ENCODE measurements at regions not wholly inside any gene's neighbourhood (a gene's known extent, or its start where the extent isn't known, plus 50 kb on each side); places are given as distances from the start of the nearest gene placed in this dataset.
A peak's percentile ranks its signal among the peaks of the same experiment; 100 is the strongest.
"Not testable (repeated sequence)": the region's sequence is repeated elsewhere in the genome, so short reads cannot be mapped to it uniquely, and the experiment has no call there.

DNA sequence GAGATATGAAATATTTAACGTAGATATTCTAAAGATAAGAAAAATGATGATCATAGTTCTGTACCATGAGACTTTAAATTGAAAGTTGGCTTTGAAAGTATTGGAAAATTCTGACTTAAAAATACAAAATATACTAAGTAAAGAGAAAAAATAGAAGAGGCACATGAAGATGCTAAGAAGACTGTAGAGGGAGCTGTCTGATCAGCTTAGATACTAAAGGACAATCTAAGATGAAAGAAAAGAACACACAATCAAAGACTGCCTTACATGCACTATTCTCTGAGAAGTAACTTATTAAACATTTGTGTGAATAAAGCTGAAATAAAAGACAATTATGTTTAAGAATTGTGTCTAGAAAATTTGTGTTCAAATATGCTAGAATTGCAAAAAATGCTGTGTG is 55.1 kb downstream of the RBMXL2 start:
- peak; percentile 58 for DNase-seq

DNA sequence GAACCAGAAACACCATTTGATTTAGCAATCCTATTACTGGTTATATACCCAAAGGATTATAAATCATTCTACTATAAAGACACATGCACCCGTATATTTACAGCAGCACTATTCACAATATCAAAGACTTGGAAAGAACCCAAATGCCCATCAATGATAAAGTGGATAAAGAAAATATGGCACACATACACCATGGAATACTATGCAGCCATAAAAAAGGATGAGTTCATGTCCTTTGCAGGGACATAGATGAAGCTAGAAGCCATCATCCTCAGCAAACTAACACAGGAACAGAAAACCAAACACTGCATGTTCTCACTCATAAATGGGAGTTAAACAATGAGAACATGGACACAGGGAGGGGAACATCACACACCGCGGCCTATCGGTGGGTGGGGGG is 61.3 kb downstream of the RBMXL2 start:
- not testable (repeated sequence) for DNase-seq

DNA sequence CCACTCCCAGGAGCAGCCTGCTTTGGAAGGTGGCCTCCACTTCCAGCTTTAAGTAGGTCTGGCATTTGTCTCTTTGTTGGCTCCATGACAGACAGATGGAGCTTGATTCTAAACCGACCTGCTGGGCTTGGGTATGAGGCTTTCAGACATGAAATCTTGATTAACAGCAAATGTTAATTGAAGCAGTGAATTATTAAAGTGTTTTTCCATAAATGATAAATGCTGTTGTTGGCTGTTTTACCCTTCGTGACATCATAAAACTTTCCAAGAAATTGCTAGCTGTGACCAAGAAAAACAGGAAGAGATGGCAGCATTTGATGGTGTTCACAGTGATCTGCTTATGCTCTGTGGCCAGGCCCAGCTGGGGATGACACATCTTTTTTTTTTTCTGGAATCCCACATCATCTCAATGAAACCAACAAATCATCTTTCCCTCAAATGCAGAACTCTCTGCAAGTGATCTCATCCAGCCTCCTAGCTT is 66.1 kb downstream of the RBMXL2 start:
- DNase-seq = no peak

DNA sequence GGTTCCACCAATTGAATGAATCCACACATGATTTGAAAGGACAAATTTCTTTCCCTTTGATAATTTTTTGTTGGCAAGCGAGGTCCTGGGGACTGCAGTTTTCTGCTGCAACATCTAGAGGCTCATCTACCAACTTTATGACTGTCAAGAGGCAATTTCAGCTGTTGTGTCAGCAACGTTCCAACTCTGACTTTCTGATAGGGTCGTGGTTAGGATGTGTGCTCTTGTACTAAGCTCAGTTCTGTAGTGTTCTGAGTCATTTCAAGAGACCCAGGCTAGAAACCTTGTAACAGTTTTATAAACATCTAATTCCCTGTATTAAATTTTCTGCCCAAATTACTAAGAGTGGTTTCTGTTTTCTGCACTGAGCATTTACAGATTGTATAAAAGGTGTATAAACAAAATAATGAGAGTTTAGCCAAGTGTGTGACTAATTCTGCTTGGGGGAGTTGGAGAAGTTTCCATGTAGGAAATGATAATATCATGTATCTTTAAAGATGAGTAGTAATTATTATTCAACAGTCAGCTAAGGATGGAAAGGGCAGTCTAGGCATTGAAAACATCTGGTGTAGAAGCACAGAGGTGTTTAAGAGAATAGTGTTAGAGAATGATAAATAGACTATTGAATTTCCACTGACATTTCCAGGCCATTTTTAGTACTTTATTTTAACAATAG is 72.2 kb downstream of the RBMXL2 start:
- no peak for DNase-seq

DNA sequence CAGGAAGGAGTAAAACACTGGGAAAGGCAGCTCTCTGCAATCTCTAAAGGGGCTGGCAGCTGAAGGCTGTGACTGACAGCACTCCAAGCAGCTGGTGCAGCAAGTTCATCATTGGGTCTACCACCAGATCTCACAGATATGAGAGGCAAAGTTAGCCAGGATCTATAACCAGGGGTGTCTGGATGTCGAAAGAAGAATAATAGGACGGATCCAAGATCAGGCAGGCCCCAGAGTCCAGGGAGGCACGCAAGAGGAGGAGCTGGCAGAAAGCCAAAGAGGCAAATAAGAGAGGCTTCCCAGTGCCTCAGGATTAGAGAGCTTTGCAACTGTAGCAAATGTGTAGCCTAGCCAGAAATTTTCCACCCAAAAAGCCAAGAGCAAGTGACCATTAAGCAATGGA is 77.1 kb downstream of the RBMXL2 start:
- DNase-seq = peak; percentile 83

DNA sequence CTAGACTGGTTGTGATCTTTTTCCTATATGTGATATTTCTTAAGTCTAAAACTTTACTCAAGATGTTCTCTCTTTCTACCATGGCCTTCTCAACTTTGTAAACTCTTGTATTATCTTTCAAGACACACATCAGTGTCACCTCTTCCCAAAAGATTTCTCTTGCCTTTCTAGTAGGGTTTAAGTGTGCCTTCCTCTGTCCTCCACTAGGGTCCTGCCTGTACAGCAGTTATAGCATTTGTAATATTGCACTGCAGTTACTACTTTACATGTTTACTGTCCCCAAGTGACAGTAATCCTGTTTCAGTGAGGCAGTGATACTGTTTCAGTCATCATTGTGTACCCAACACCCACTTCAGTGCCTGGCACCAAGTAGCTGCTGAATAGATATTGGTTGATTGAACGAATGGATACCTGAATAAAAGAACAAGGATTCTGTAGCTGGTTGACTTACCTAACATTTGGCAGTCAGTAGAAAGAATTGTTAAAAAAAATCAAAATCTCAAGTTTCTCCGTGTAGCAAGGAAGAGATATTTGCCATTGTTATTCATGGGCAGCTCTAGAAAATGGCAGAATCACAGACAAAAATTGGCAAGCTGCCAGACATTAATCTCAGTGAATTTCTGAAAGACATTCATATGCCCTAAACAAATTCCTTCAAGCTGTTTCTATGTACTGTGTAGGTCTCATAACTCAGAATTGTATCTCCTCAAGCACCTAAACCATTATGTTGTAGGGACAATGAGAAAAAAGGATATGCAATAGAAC is 79.4 kb downstream of the RBMXL2 start:
- peak; percentile 34 for DNase-seq

DNA sequence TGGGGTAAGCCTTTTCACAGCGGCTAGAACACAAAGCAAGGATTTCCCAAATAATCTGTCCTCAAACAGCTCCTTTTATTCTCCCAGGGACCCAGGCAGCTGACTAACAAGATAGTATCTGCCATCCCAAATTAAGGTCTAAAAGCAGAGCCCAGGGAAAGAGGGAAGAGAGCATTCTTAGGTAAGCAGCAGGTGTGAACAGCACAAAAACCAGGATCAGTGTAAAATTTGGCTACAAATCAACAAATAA is 79.9 kb downstream of the RBMXL2 start:
- no peak for DNase-seq

DNA sequence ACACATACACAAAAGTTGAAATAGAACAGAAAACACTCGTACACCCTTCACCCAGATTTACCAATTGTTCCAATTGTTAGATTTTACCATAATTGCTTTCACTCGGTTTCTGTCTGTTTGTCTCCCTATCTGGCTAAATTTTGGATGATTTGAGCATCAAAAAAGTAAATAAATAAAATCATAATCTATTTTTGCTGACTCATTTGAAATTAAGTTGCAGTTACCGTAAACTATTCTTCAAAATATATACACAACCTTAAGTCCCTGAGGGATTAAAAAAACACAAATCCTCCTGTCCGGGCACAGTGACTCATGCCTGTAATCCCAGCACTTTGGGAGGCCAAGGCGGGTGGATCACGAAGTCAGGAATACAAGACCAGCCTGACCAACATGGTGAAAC is 81.3 kb upstream of the SYT9 start:
- no peak for DNase-seq

DNA sequence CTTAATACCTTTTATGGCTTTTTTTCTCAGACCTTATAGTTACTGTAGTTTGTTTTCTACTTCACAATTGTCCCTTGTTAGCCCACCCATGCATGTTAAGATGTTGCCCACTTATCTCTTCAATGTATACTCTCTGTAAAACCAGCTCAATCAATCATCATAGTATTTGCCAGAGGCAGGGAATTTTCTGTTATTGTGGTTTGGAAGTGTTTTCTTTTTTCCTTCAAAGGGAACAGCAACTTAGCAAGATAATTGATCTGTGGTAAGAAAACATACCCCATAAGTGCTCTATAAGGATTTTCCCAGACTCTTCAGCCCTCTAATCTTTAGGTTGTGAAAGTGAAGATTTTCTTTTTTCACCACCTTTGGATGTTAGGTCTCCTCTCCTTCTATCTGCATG is 76.7 kb upstream of the SYT9 start:
- DNase-seq = no peak

DNA sequence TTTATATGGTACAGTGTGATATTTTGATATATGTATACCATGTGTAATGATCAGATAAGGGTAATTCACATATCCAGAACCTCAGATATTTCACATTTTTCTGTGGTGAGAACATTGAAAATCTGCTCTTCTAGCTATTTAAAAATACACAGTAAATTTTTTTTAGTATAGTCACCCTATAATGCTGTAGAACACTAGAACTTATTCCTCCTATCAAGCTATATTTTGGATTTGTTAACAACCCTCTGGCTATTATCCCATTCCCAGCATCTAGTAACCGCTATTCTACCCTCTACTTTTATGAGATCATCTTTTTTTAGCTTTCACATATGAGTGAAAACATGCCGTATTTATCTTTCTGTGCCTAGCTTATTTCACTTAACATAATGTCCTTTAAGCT is 65.5 kb upstream of the SYT9 start:
- no peak for DNase-seq

DNA sequence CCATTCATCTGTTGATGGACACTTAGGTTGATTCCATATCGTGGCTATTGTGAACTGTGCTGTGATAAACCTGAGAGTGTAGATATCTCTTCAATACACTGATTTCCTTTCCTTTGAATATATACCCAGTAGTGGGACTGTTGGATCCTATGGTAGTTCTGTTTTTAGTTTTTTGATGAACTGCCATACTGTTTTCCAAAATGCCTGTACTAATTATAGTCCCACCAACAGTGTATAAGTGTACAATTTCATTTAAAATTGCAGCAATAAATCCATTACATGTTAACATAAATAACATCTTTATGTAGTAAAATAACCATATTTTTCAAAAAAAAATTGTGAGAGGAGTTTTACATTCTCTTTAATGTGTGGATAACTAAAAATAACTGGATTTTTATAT is 65.0 kb upstream of the SYT9 start:
- no peak for DNase-seq

DNA sequence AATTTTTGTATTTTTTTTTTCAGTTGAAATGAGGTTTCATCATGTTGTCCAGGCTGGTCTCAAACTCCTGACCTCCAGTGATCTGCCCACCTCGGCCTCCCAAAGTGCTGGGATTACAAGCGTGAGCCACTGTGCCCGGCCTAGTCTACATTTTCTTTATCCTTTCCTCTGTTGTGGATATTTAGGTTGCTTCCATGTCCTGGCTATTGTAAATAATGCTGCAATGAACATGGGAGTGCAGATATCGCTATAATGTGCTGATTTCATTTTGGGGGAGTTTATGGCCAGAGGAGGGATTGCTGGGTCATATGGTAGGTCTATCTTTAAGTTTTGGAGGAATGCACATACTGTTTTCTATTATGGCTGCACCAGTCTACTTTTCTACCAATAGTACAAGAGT is 58.9 kb upstream of the SYT9 start:
- not testable (repeated sequence) for DNase-seq

DNA sequence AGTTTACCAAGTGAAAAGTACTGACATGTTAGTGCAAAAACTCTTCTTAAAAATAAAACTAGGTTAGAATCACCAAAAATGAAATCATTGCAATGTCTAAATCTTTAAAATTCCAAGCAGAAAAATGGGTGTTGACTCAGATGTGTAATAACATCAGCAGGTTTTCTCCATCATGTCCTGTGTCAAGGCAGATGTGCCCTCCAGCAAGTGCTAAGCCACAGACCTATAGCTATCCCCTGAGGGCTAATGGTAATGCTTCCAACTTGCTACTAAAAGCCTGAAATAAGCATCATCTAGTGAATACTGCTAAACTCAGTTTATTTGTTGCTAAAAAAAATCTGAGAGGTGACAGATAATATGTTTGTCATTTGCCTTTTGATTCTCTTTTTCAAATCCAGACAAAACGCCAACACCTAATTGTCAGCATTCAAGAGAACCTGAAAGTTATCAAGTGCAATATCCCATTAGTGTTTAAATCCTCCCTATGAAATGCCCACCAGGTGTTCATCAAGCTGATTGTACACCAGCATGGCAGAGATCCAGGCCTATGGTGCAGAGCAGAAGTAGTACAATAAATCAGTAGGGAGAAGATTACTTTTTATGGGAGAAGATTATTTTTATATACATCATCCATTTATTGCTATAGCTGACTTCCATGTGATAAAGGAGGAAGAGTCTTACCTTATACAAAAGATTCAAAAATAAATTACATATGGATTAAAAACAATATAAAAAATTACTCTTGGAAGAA is 55.1 kb upstream of the SYT9 start:
- peak; percentile 93 for DNase-seq

DNA sequence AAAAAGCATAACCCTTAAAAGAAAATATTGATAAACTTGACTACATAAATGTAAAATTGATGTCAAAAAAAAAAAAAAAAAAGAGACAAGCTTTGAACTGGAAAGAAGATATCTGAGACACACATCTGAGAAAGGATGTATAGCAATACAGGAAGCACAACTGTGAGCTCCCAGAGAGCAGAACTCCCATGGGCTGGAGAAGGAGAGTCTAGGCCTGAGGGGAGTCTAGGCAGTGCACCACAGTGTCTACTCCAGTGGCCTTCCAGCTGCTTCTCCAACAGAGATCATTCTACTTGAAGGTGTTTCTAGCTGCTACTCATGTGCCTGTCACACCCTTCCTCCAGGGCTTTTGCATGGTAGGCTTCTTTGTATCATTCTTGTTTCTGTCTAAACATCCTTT is 54.2 kb upstream of the SYT9 start:
- DNase-seq = peak; percentile 78
